Omental fat pad (tissue), 3 donors: ENCODE measurements at regions not wholly inside any gene's neighbourhood (a gene's known extent, or its start where the extent isn't known, plus 50 kb on each side); places are given as distances from the start of the nearest gene placed in this dataset.

Source experiments
- ATAC-seq: fragments of 150-250 bp; one replicate; pipeline ENCODE4 v1.9.1; 2016; ENCODE audit warnings: mild to moderate bottlenecking, moderate library complexity; ENCODE audit not compliant: low FRiP score
- DNase-seq: peaks from one replicate; pipeline ENCODE4 v3.0.0-alpha.2; 2019; ENCODE audit warnings: low spot score
- TF ChIP-seq, protein P1 (sequence below), 3 donors: fragments of 450-650 bp; IDR thresholded peaks; one replicate each; pipeline ENCODE4 v1.5.1; 2016 to 2017; ENCODE audit warnings: antibody characterized with exemption in 3 of 3, mild to moderate bottlenecking in 3 of 3, moderate library complexity in 2 of 3

DNA sequence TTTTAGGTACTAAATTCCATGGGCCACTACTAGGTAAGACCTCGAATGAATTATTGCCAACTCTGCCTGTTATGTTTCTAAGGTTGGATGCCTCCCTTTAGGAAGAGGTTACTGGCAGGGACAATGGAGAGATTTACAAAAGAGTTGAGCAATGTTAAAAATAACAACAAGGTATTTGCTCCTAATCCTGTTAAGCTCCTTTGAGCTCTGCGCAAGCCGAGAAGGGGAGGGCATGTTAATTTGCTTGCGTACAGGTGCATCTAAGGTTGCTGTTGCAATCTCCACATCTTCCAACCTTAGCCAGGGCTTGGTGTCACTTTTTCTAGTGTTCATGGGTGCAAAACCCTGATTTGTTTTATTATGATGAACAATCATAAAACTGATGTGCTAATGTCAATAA, 161.5 kb upstream of the TPM1 start:
- no peak for DNase-seq
- no peak for ATAC-seq
- TF ChIP-seq, protein P1, sequence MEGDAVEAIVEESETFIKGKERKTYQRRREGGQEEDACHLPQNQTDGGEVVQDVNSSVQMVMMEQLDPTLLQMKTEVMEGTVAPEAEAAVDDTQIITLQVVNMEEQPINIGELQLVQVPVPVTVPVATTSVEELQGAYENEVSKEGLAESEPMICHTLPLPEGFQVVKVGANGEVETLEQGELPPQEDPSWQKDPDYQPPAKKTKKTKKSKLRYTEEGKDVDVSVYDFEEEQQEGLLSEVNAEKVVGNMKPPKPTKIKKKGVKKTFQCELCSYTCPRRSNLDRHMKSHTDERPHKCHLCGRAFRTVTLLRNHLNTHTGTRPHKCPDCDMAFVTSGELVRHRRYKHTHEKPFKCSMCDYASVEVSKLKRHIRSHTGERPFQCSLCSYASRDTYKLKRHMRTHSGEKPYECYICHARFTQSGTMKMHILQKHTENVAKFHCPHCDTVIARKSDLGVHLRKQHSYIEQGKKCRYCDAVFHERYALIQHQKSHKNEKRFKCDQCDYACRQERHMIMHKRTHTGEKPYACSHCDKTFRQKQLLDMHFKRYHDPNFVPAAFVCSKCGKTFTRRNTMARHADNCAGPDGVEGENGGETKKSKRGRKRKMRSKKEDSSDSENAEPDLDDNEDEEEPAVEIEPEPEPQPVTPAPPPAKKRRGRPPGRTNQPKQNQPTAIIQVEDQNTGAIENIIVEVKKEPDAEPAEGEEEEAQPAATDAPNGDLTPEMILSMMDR (IDR thresholded peaks at IDR 0.05) = no peak

DNA sequence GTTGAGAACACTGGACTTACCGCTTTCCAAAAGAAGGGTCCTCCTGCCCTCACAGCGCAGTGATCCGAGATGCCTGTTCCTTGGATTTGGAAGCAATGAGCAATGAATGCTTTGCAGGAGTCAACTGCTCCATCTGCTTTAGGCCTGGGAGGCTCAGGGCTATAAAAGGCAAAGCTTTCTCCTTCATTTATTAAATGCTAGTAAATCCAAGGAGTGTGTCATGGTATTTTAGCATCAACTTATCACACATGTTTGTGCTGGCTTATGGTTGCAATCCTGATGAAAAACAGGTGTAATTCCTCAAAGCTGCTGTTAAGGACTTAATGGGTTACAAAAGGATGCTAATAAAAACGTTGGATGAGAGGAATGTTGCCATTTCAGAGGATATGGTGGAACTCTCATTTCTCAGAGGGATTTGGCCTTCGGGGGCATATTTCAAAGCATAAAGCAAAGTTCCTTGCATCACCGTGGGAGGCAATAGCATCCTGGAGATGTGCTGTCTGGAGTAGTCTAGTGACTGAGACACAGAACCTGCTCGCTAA, 158.5 kb upstream of the TPM1 start:
- DNase-seq (no peak), ATAC-seq (no peak)
- TF ChIP-seq, protein P1 (IDR thresholded peaks at IDR 0.05) = no peak

DNA sequence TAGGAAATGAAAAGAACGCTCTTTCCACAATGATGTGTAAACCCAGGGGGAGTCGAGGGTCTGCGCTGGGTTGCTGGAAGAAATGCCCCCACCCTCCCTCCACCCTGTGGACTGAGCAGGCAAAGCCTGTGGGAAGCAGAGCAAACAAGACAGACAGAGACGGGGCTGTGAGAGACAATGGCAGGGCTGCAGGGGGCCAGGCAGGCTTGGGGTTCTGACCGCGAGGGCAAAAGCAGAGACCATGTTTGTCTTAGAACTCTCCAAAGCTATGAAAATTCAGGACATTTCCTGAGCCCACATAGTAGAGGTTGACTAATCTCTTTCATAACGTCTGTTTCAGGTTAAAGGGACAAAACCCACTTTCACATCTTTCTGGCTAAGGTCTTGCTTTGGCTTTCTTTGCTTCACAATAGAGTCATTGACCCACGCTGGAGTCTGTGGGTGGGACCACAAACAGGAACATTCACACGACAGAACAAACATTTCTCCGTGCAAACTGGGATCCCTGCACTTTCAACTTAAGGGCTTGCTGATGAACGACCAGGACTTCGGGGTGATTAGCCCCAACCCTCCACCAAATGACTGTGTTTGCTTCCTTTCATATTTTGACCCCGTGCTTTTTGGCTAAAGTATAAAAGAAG, 156.0 kb upstream of the TPM1 start:
- DNase-seq (no peak), ATAC-seq (no peak)
- TF ChIP-seq, protein P1 (IDR thresholded peaks at IDR 0.05) = no peak

DNA sequence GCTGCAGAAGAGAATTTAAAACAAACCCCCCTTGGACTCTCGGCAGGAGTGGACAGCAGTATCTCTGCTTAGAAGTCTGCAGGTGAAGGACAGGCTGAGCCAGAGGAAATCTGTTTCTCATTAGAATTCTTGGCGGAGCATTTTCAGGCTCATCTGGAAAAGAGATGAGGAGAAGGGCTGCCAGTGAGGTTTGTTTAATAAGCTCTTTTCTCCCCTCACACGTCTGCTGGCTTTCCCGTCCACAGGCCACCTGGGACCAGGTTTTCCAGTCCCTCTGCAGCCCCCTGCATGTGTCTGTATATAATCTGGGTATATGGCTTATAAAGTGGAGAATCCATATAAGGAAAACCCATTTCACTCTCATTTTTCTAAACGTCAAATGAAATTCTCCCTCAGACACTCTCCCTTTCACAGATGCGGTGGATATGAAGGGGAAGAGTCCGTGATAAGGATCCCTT, 155.4 kb upstream of the TPM1 start:
- TF ChIP-seq, protein P1 (IDR thresholded peaks at IDR 0.05) = no peak
- DNase-seq (no peak), ATAC-seq (no peak)

DNA sequence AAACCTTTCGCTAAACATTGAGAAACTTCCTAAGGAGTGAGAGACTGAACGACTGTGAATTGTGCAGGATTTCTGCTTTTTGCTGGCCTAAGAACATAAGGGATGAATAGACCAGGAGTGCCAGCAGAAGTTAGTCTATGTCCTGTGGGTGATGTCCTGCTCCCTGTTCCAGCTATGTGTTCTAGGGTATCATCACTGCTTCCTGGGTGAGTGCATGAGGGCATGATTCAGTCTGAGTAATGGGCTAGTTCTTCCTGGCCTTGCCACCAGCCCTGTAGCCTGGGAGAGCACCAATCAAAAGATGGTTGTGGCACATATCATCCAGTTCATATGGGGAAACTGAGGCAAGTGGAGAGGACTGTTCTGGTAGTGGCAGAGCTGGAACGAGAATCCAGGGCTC, 153.9 kb upstream of the TPM1 start:
- DNase-seq (no peak), ATAC-seq (no peak)
- TF ChIP-seq, protein P1 (IDR thresholded peaks at IDR 0.05) = no peak

DNA sequence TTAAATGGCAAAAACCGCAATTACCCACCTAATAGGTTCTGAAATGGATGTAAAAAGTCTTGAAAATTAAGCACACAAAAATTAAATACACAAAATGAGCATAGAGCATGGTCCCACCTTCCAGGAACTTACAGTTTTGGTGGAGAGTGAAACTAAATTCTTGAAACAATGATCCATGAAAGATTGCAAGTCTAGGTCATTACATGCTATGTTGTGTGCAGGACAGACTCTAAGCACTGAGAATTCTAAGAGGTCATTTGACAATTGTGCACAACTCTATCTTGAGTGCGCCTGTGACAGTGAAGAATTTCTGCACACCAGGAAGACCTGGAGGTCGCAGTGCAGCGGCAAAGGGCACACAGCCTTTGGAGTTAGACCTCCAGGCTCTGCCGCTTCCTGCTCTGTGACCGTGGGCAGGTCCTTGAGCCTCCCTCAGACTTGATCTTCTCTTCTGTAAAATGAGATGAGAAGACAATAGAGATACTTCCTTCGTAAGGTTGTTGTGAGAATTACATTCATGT, 153.3 kb upstream of the TPM1 start:
- DNase-seq = no peak
- TF ChIP-seq, protein P1 (IDR thresholded peaks at IDR 0.05) = no peak
- no peak for ATAC-seq
